Caco-2 (cell line): ENCODE measurements at regions not wholly inside any gene's neighbourhood (a gene's known extent, or its start where the extent isn't known, plus 50 kb on each side); places are given as distances from the start of the nearest gene placed in this dataset.
"Not testable (repeated sequence)": the region's sequence is repeated elsewhere in the genome, so short reads cannot be mapped to it uniquely, and the experiment has no call there.

ENCODE experiments used
- BruUV-seq: library from RNA; stranded (reverse); fragments of 400-500 nt; replicated peaks from 2 replicates; lab custom pipeline; 2021; lab: Mats Ljungman, UMichigan
- CTCF ChIA-PET: fragments of 300-600 bp; sonication (Branson Sonifier 250); formaldehyde crosslinking; loops from one replicate; lab custom pipeline; 2022; ENCODE audit warnings: antibody characterized with exemption; lab: Charles Lee
- POLR2A ChIA-PET: fragments of 300-600 bp; sonication (Branson Sonifier 250); formaldehyde crosslinking; loops from one replicate; lab custom pipeline; 2022; ENCODE audit warnings: antibody characterized with exemption; lab: Charles Lee
- DNase-seq, 2 experiments: peaks; one replicate each; pipeline versions ENCODE4 v3.0.0 to v3.0.0-alpha.2; 2020 to 2022
- H3K27me3 ChIP-seq: replicated peaks from 2 replicates; pipeline ENCODE4 v1.6.0; 2011; ENCODE audit warnings: low read length; ENCODE audit not compliant: control insufficient read depth, insufficient read depth
- H3K36me3 ChIP-seq: 2 replicates; pipeline ENCODE4 v1.5.1; 2011; ENCODE audit warnings: low read length; ENCODE audit not compliant: control insufficient read depth, insufficient read depth
- H3K4me1 ChIP-seq: fragments of 250-450 bp; sonication (Bioruptor Pico); 2 replicates; pipeline ENCODE4 v1.5.1; 2020; ENCODE audit warnings: mild to moderate bottlenecking
- H3K4me3 ChIP-seq: 2 replicates; pipeline ENCODE4 v1.5.1; 2011; ENCODE audit warnings: low read depth, mild to moderate bottlenecking, control low read depth, low read length
- H3K9me3 ChIP-seq: fragments of 250-450 bp; sonication (Bioruptor Pico); 2 replicates; pipeline ENCODE4 v1.5.1; 2020; ENCODE audit warnings: mild to moderate bottlenecking, moderate library complexity
- H3K27ac Mint-ChIP-seq: one replicate; pipeline ENCODE4 v1.8.0; 2022; ENCODE audit warnings: mixed read lengths; ENCODE audit not compliant: unreplicated experiment
- H3K27me3 Mint-ChIP-seq: one replicate; pipeline ENCODE4 v1.8.0; 2022; ENCODE audit warnings: mixed read lengths; ENCODE audit not compliant: insufficient read depth, unreplicated experiment
- H3K36me3 Mint-ChIP-seq: one replicate; pipeline ENCODE4 v1.8.0; 2022; ENCODE audit warnings: mild to moderate bottlenecking, mixed read lengths; ENCODE audit not compliant: insufficient read depth, unreplicated experiment
- H3K4me1 Mint-ChIP-seq: one replicate; pipeline ENCODE4 v1.8.0; 2022; ENCODE audit warnings: low read depth, mixed read lengths; ENCODE audit not compliant: unreplicated experiment
- H3K4me3 Mint-ChIP-seq: one replicate; pipeline ENCODE4 v1.8.0; 2022; ENCODE audit warnings: mild to moderate bottlenecking, moderate library complexity, mixed read lengths; ENCODE audit not compliant: unreplicated experiment
- H3K9me3 Mint-ChIP-seq: one replicate; pipeline ENCODE4 v1.8.0; 2022; ENCODE audit warnings: mixed read lengths; ENCODE audit not compliant: unreplicated experiment
- CTCF ChIP-seq, 2 experiments: fragments of 200-600 bp in 1 of 2; IDR thresholded peaks; 1 replicate in 1 of 2; 2 replicates in 1 of 2; pipeline versions ENCODE4 v1.5.1 to v1.8.0; 2011 to 2022; ENCODE audit warnings: antibody characterized with exemption in 1 of 2, control low read depth in 1 of 2, inconsistent platforms in 1 of 2, low read depth in 1 of 2, low read length in 1 of 2, mild to moderate bottlenecking in 1 of 2, moderate library complexity in 1 of 2; ENCODE audit not compliant: insufficient read depth in 1 of 2, severe bottlenecking in 1 of 2, unreplicated experiment in 1 of 2
- intact Hi-C: fragments of 100-400 bp; cut with micrococcal nuclease; formaldehyde crosslinking; loops from one replicate; pipeline ENCODE4 v1.10.0; 2022; ENCODE audit not compliant: unreplicated experiment

- Histone ChIP-seq H3K9me3 (no peaks in the 10 kb centered on the region), H3K36me3 (no peaks in the 10 kb centered on the region), H3K4me1 (no peaks in the 10 kb centered on the region), H3K27me3 (no peaks in the 10 kb centered on the region), H3K4me3 (no peak overlapping the region)
- TF ChIP-seq CTCF (IDR thresholded peaks at IDR 0.05; ENCODE audit: insufficient read depth in 1 of 2, low read depth in 1 of 2, low read length in 1 of 2, severe bottlenecking in 1 of 2, unreplicated experiment in 1 of 2) = no peak
- H3K27me3 Mint-ChIP-seq = no peaks in the 10 kb centered on the region
- ChIA-PET CTCF (no interaction called here), POLR2A (no interaction called here)
- no peak overlapping the region for H3K27ac Mint-ChIP-seq
- H3K4me1 Mint-ChIP-seq = no peaks in the 10 kb centered on the region
- H3K36me3 Mint-ChIP-seq = no peaks in the 10 kb centered on the region
- H3K4me3 Mint-ChIP-seq = no peak overlapping the region
- no peaks in the 10 kb centered on the region for H3K9me3 Mint-ChIP-seq
- no peak for DNase-seq
- BruUV-seq = no TSS peak
- intact Hi-C loops = no loop called here
Measured at GRCh38 chr12:73629893-73630831, 907.5 kb upstream of the ATXN7L3B start.

GRCh38 chr12:73632191-73632590, 905.4 kb upstream of the ATXN7L3B start:
- intact Hi-C loops = no loop called here
- no peaks in the 10 kb centered on the region for H3K4me1 ChIP-seq
- H3K27ac Mint-ChIP-seq = no peak overlapping the region
- no peak overlapping the region for H3K4me3 ChIP-seq
- no peaks in the 10 kb centered on the region for H3K9me3 ChIP-seq
- CTCF ChIA-PET = no interaction called here
- no peaks in the 10 kb centered on the region for H3K27me3 Mint-ChIP-seq
- no peaks in the 10 kb centered on the region for H3K36me3 Mint-ChIP-seq
- H3K4me1 Mint-ChIP-seq = no peaks in the 10 kb centered on the region
- BruUV-seq = no TSS peak
- DNase-seq = no peak
- H3K36me3 ChIP-seq = no peaks in the 10 kb centered on the region
- no peak for TF ChIP-seq CTCF (IDR thresholded peaks at IDR 0.05; ENCODE audit: insufficient read depth in 1 of 2, low read depth in 1 of 2, low read length in 1 of 2, severe bottlenecking in 1 of 2, unreplicated experiment in 1 of 2)
- POLR2A ChIA-PET = no interaction called here
- H3K4me3 Mint-ChIP-seq = no peak overlapping the region
- H3K27me3 ChIP-seq = no peaks in the 10 kb centered on the region
- H3K9me3 Mint-ChIP-seq = no peaks in the 10 kb centered on the region

GRCh38 chr12:73632661-73633060, 905.0 kb upstream of the ATXN7L3B start:
- H3K4me1 Mint-ChIP-seq = no peaks in the 10 kb centered on the region
- Histone ChIP-seq H3K36me3 (no peaks in the 10 kb centered on the region), H3K4me1 (no peaks in the 10 kb centered on the region), H3K9me3 (no peaks in the 10 kb centered on the region), H3K4me3 (no peak overlapping the region), H3K27me3 (no peaks in the 10 kb centered on the region)
- intact Hi-C loops = no loop called here
- H3K27ac Mint-ChIP-seq = no peak overlapping the region
- ChIA-PET POLR2A (no interaction called here), CTCF (no interaction called here)
- no peak overlapping the region for H3K4me3 Mint-ChIP-seq
- no peaks in the 10 kb centered on the region for H3K9me3 Mint-ChIP-seq
- no peaks in the 10 kb centered on the region for H3K36me3 Mint-ChIP-seq
- no peak for DNase-seq
- no peak for TF ChIP-seq CTCF (IDR thresholded peaks at IDR 0.05; ENCODE audit: insufficient read depth in 1 of 2, low read depth in 1 of 2, low read length in 1 of 2, severe bottlenecking in 1 of 2, unreplicated experiment in 1 of 2)
- BruUV-seq = no TSS peak
- no peaks in the 10 kb centered on the region for H3K27me3 Mint-ChIP-seq

GRCh38 chr12:73639397-73639796, 898.2 kb upstream of the ATXN7L3B start:
- H3K9me3 ChIP-seq = not testable (repeated sequence)

More at GRCh38 chr12:73639397-73639796, 898.2 kb upstream of the ATXN7L3B start:
- H3K4me3 Mint-ChIP-seq, H3K4me3 ChIP-seq, H3K27me3 Mint-ChIP-seq, BruUV-seq, DNase-seq, H3K4me1 Mint-ChIP-seq, intact Hi-C loops, H3K9me3 Mint-ChIP-seq, H3K4me1 ChIP-seq, H3K36me3 ChIP-seq, CTCF ChIA-PET, H3K27me3 ChIP-seq, H3K27ac Mint-ChIP-seq, H3K36me3 Mint-ChIP-seq, POLR2A ChIA-PET: not testable (repeated sequence)
